ENCODE measurements at regions not wholly inside any gene's neighbourhood (a gene's known extent, or its start where the extent isn't known, plus 50 kb on each side); places are given as distances from the start of the nearest gene placed in this dataset.

GRCh38 chr5:16313761-16314160 is 134.2 kb upstream of the MARCHF11 start:
- no peaks in the 10 kb centered on the region for H3K27me3 Mint-ChIP-seq (ENCODE audit: insufficient read depth, unreplicated experiment)
- H3K4me3 ChIP-seq (ENCODE audit: low read depth, low read length) = no peak overlapping the region
- no peaks in the 10 kb centered on the region for H3K36me3 ChIP-seq (ENCODE audit: control insufficient read depth, insufficient read depth, low read length)
- H3K4me1 Mint-ChIP-seq (ENCODE audit: low read depth, unreplicated experiment) = no peaks in the 10 kb centered on the region
- BruUV-seq (replicated peaks) = no TSS peak
- TF ChIP-seq, protein P1, sequence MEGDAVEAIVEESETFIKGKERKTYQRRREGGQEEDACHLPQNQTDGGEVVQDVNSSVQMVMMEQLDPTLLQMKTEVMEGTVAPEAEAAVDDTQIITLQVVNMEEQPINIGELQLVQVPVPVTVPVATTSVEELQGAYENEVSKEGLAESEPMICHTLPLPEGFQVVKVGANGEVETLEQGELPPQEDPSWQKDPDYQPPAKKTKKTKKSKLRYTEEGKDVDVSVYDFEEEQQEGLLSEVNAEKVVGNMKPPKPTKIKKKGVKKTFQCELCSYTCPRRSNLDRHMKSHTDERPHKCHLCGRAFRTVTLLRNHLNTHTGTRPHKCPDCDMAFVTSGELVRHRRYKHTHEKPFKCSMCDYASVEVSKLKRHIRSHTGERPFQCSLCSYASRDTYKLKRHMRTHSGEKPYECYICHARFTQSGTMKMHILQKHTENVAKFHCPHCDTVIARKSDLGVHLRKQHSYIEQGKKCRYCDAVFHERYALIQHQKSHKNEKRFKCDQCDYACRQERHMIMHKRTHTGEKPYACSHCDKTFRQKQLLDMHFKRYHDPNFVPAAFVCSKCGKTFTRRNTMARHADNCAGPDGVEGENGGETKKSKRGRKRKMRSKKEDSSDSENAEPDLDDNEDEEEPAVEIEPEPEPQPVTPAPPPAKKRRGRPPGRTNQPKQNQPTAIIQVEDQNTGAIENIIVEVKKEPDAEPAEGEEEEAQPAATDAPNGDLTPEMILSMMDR (IDR thresholded peaks at IDR 0.05; ENCODE audit: insufficient read depth in 1 of 2, low read depth in 1 of 2, low read length in 1 of 2, severe bottlenecking in 1 of 2, unreplicated experiment in 1 of 2) = no peak
- H3K36me3 Mint-ChIP-seq (ENCODE audit: insufficient read depth, unreplicated experiment) = no peaks in the 10 kb centered on the region
- H3K9me3 Mint-ChIP-seq (ENCODE audit: unreplicated experiment) = no peaks in the 10 kb centered on the region
- no peak overlapping the region for H3K27ac Mint-ChIP-seq (ENCODE audit: unreplicated experiment)
- DNase-seq = no peak
- no peaks in the 10 kb centered on the region for H3K27me3 ChIP-seq (replicated peaks; ENCODE audit: control insufficient read depth, insufficient read depth, low read length)
- no peaks in the 10 kb centered on the region for H3K4me1 ChIP-seq
- CTCF ChIA-PET = no interaction called here
- H3K9me3 ChIP-seq = no peaks in the 10 kb centered on the region
- intact Hi-C loops (cut with micrococcal nuclease; ENCODE audit: unreplicated experiment) = no loop called here
- POLR2A ChIA-PET = no interaction called here
- H3K4me3 Mint-ChIP-seq (ENCODE audit: unreplicated experiment) = no peak overlapping the region

DNA sequence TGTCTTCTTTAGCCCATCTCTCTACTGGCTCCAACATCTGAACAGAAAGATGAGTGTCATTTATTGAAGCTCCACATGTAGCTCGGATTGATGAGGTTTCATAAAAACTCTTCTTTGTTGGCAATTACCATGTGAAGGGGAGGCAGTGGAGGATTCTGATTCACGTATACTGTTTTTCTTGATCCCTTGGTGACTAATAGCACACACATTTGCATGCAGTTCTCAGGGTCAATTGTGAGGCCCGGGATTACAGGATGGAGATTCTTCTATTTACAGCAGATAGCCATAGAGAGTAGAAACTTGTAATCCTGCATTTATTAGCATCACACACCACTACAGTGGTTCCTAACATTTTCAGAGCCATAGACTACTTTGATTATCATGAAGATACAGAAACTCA is 133.2 kb upstream of the MARCHF11 start:
- no TSS peak for BruUV-seq (replicated peaks)
- Histone ChIP-seq H3K27me3 (replicated peaks; ENCODE audit: control insufficient read depth, insufficient read depth, low read length) (no peaks in the 10 kb centered on the region), H3K4me3 (ENCODE audit: low read depth, low read length) (no peak overlapping the region), H3K4me1 (no peaks in the 10 kb centered on the region), H3K36me3 (ENCODE audit: control insufficient read depth, insufficient read depth, low read length) (no peaks in the 10 kb centered on the region), H3K9me3 (no peaks in the 10 kb centered on the region)
- Mint-ChIP-seq H3K27me3 (ENCODE audit: insufficient read depth, unreplicated experiment) (no peaks in the 10 kb centered on the region), H3K9me3 (ENCODE audit: unreplicated experiment) (no peaks in the 10 kb centered on the region), H3K27ac (ENCODE audit: unreplicated experiment) (no peak overlapping the region), H3K36me3 (ENCODE audit: insufficient read depth, unreplicated experiment) (no peaks in the 10 kb centered on the region), H3K4me3 (ENCODE audit: unreplicated experiment) (no peak overlapping the region), H3K4me1 (ENCODE audit: low read depth, unreplicated experiment) (no peaks in the 10 kb centered on the region)
- no peak for DNase-seq
- TF ChIP-seq, protein P1 (IDR thresholded peaks at IDR 0.05; ENCODE audit: insufficient read depth in 1 of 2, low read depth in 1 of 2, low read length in 1 of 2, severe bottlenecking in 1 of 2, unreplicated experiment in 1 of 2) = no peak
- ChIA-PET POLR2A (no interaction called here), CTCF (no interaction called here)
- intact Hi-C loops (cut with micrococcal nuclease; ENCODE audit: unreplicated experiment) = no loop called here

DNA sequence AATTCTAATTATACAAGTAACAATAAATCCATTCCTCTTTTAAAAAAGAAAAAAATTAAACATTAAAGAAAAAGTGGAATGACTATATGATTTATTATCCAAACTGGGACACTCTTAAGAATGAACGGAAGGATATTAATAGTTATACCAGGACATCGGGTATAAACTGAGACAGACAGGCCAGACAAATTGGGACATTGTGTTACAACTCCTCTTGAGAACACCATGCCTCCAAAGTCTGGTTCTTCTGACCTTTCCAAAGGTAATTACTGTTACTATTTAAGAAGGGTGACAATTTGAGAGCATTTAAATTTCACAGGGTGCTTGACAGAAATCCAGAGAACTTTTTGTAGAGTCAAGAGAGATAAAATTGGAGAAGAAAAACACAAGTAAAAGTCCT is 132.1 kb upstream of the MARCHF11 start:
- POLR2A ChIA-PET = no interaction called here
- H3K4me3 Mint-ChIP-seq (ENCODE audit: unreplicated experiment) = no peak overlapping the region
- TF ChIP-seq, protein P1 (IDR thresholded peaks at IDR 0.05; ENCODE audit: insufficient read depth in 1 of 2, low read depth in 1 of 2, low read length in 1 of 2, severe bottlenecking in 1 of 2, unreplicated experiment in 1 of 2) = no peak

More for the DNA sequence above, 132.1 kb upstream of the MARCHF11 start:
- Histone ChIP-seq H3K9me3 (no peaks in the 10 kb centered on the region), H3K4me1 (no peaks in the 10 kb centered on the region), H3K36me3 (ENCODE audit: control insufficient read depth, insufficient read depth, low read length) (no peaks in the 10 kb centered on the region), H3K4me3 (ENCODE audit: low read depth, low read length) (no peak overlapping the region), H3K27me3 (replicated peaks; ENCODE audit: control insufficient read depth, insufficient read depth, low read length) (no peaks in the 10 kb centered on the region)
- no TSS peak for BruUV-seq (replicated peaks)
- DNase-seq = no peak
- no peak overlapping the region for H3K27ac Mint-ChIP-seq (ENCODE audit: unreplicated experiment)
- H3K36me3 Mint-ChIP-seq (ENCODE audit: insufficient read depth, unreplicated experiment) = no peaks in the 10 kb centered on the region
- no peaks in the 10 kb centered on the region for H3K4me1 Mint-ChIP-seq (ENCODE audit: low read depth, unreplicated experiment)
- intact Hi-C loops (cut with micrococcal nuclease; ENCODE audit: unreplicated experiment) = no loop called here
- H3K27me3 Mint-ChIP-seq (ENCODE audit: insufficient read depth, unreplicated experiment) = no peaks in the 10 kb centered on the region
- H3K9me3 Mint-ChIP-seq (ENCODE audit: unreplicated experiment) = no peaks in the 10 kb centered on the region
- CTCF ChIA-PET = no interaction called here
